ENCODE measurements at regions not wholly inside any gene's neighbourhood (a gene's known extent, or its start where the extent isn't known, plus 50 kb on each side); places are given as distances from the start of the nearest gene placed in this dataset.
"Not testable (repeated sequence)": the region's sequence is repeated elsewhere in the genome, so short reads cannot be mapped to it uniquely, and the experiment has no call there.

DNA sequence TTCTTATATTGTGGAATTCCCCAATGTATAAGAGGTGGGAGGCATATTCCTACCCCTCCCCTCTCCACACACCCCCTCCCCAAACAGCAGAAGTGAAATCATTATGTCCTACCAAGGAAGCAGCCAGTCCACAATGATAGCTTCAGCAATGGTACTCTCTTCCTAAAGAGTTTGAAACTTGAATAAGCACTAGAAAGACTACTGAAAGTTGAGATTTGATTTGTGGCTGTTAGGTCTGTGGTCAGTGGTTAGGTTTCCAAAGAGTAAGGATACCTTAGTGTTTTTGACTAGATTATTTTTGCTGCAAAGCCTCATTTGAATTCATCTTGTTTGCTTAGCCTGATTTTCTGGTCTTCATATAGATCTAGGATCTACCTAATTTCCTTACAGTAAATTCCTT is 242.2 kb downstream of the DKK2 start:
- ChIA-PET CTCF (no interaction called here), POLR2A (no interaction called here)
- no peak for DNase-seq (ENCODE audit: extremely low spot score)
- TF ChIP-seq L3MBTL2 (conservative IDR thresholded peaks at IDR 0.05) (no peak), SP1 (IDR thresholded peaks at IDR 0.05) (no peak), BHLHE40 (IDR thresholded peaks at IDR 0.05; ENCODE audit: borderline replicate concordance) (no peak), ZNF384 (IDR thresholded peaks at IDR 0.05) (no peak), FOXM1 (IDR thresholded peaks at IDR 0.05; ENCODE audit: borderline replicate concordance) (no peak), ARNT (IDR thresholded peaks at IDR 0.05) (no peak), ELF4 (IDR thresholded peaks at IDR 0.05) (no peak), LEF1 (IDR thresholded peaks at IDR 0.05; ENCODE audit: borderline replicate concordance) (no peak), TARDBP (IDR thresholded peaks at IDR 0.05) (no peak), FOXK2 (IDR thresholded peaks at IDR 0.05) (no peak), FOXA1 (IDR thresholded peaks at IDR 0.05) (no peak), SUZ12 (IDR thresholded peaks at IDR 0.05) (no peak), HDGF (IDR thresholded peaks at IDR 0.05; ENCODE audit: borderline replicate concordance) (no peak), NFRKB (IDR thresholded peaks at IDR 0.05) (no peak), CTBP1 (IDR thresholded peaks at IDR 0.05; ENCODE audit: borderline replicate concordance) (no peak)
- TF ChIP-seq, protein P1, sequence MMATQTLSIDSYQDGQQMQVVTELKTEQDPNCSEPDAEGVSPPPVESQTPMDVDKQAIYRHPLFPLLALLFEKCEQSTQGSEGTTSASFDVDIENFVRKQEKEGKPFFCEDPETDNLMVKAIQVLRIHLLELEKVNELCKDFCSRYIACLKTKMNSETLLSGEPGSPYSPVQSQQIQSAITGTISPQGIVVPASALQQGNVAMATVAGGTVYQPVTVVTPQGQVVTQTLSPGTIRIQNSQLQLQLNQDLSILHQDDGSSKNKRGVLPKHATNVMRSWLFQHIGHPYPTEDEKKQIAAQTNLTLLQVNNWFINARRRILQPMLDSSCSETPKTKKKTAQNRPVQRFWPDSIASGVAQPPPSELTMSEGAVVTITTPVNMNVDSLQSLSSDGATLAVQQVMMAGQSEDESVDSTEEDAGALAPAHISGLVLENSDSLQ (IDR thresholded peaks at IDR 0.05), result no peak

DNA sequence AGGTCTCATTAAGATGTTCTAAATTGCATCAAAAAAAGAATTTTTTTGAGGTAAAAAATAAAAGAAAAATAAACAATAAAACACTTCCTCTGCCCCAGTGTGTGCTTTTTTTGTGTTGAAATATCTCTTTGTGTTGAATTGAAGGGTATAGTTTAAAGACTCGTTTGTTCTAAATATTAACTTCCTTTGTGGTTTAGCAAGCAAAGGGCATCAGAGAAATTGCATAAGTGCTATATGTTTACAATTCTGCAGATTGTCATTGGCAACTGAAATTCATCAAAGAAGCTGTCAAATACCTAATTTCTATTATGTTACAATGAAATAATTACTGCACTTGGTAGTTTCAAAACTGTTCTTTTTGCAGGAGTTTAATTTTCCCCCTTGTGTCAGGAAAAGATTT is 260.5 kb downstream of the DKK2 start:
- CTCF ChIA-PET, result no interaction called here
- TF ChIP-seq FOXM1 (IDR thresholded peaks at IDR 0.05; ENCODE audit: borderline replicate concordance), result no peak
- no peak for TF ChIP-seq NFRKB (IDR thresholded peaks at IDR 0.05)
- TF ChIP-seq L3MBTL2 (conservative IDR thresholded peaks at IDR 0.05), result no peak
- TF ChIP-seq ZNF384 (IDR thresholded peaks at IDR 0.05), result no peak
- TF ChIP-seq HDGF (IDR thresholded peaks at IDR 0.05; ENCODE audit: borderline replicate concordance), result no peak
- TF ChIP-seq ARNT (IDR thresholded peaks at IDR 0.05), result no peak
- no peak for TF ChIP-seq SUZ12 (IDR thresholded peaks at IDR 0.05)
- POLR2A ChIA-PET, result no interaction called here
- DNase-seq (ENCODE audit: extremely low spot score), result no peak

DNA sequence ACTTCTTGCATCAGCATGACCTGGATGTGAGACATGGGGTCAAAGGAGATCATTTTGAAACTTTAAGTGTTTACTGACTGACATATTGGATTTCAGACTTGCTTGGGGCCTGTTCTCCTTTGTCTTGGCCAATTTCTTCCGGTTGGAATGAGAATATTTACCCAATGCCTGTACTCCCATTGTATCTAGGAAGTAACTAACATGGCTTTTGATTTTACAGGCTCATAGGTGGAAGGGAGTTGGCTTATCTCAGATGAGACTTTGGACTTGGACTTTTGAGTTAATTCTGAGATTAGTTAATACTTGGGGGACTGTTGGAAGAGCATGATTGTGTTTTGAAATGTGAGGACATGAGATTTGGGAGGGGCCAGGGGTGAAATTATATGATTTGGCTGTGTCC is 262.1 kb downstream of the DKK2 start:
- CTCF ChIA-PET; POLR2A ChIA-PET; DNase-seq (ENCODE audit: extremely low spot score): not testable (repeated sequence)

DNA sequence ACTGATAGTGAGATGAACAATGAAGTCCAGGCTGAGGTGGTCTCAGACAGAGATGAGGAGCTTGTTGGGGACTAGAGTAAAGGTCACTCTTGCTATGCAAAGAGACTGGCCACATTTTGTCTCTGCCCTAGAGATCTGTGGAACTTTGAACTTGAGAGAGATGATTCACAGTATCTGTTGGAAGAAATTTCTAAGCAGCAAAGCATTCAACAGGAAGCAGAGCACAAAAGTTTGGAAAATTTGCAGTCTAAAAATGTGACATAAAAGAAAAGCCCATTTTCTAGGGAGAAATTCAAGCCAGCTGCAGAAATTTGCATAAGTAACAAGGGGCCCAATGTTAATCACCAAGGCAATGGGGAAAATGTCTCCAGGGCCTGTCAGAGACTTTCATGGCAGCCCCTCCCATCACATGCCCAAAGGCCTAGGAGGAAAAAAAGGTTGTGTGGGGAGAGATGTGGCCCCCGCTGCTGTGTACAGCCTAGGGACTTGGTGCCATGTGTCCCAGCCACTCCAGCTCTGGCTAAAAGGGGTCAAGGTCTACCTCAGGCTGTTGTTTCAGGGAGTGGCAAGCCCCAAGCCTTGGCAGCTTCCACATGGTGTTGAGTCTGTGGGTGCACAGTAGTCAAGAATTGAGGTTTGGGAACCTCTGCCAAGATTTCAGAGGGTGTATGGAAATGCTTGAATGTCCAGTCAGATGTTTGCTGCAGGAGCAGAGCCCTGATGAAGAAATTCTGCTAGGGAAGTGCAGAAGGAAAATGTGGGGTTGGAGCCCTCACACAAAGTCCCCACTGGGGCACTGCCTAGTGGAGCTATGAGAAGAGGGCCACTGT is 262.8 kb downstream of the DKK2 start:
- no peak for DNase-seq (ENCODE audit: extremely low spot score)
- TF ChIP-seq SUZ12 (IDR thresholded peaks at IDR 0.05) (no peak), FOXM1 (IDR thresholded peaks at IDR 0.05; ENCODE audit: borderline replicate concordance) (no peak), FOXK2 (IDR thresholded peaks at IDR 0.05) (no peak), CTBP1 (IDR thresholded peaks at IDR 0.05; ENCODE audit: borderline replicate concordance) (no peak), ARNT (IDR thresholded peaks at IDR 0.05) (no peak), FOXA1 (IDR thresholded peaks at IDR 0.05) (no peak), SP1 (IDR thresholded peaks at IDR 0.05) (no peak), BHLHE40 (IDR thresholded peaks at IDR 0.05; ENCODE audit: borderline replicate concordance) (no peak), L3MBTL2 (conservative IDR thresholded peaks at IDR 0.05) (no peak), NFRKB (IDR thresholded peaks at IDR 0.05) (no peak), ELF4 (IDR thresholded peaks at IDR 0.05) (no peak), TARDBP (IDR thresholded peaks at IDR 0.05) (no peak), ZNF384 (IDR thresholded peaks at IDR 0.05) (no peak), HDGF (IDR thresholded peaks at IDR 0.05; ENCODE audit: borderline replicate concordance) (no peak), LEF1 (IDR thresholded peaks at IDR 0.05; ENCODE audit: borderline replicate concordance) (no peak)
- TF ChIP-seq, protein P1 (IDR thresholded peaks at IDR 0.05), result no peak

DNA sequence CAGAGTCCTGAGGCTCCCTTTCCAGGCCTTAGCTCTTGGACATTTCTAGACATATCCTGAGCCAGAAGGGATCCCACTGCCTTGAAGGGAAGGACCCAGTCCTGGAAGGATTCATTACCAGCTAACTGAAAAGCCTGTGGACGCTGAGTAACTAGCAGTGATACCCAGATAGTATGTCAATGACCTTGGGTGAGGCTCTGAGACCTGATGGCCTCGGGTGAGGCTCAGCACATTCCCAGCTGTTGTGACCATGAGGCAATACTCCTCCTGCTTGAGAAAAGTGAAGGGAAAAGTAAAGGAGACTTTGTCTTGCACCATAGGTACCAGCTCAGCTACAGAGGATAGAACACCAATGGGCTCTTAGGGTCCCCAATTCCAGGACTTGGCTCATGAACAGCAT is 268.1 kb downstream of the DKK2 start:
- TF ChIP-seq BHLHE40 (IDR thresholded peaks at IDR 0.05; ENCODE audit: borderline replicate concordance), result no peak
- TF ChIP-seq FOXM1 (IDR thresholded peaks at IDR 0.05; ENCODE audit: borderline replicate concordance), result no peak
- no peak for TF ChIP-seq ARNT (IDR thresholded peaks at IDR 0.05)
- no peak for TF ChIP-seq TARDBP (IDR thresholded peaks at IDR 0.05)
- no peak for TF ChIP-seq L3MBTL2 (conservative IDR thresholded peaks at IDR 0.05)
- no peak for TF ChIP-seq FOXK2 (IDR thresholded peaks at IDR 0.05)
- TF ChIP-seq FOXA1 (IDR thresholded peaks at IDR 0.05), result no peak
- no peak for TF ChIP-seq HDGF (IDR thresholded peaks at IDR 0.05; ENCODE audit: borderline replicate concordance)
- TF ChIP-seq, protein P1 (IDR thresholded peaks at IDR 0.05), result no peak
- no peak for TF ChIP-seq ZNF384 (IDR thresholded peaks at IDR 0.05)
- TF ChIP-seq NFRKB (IDR thresholded peaks at IDR 0.05), result no peak
- no peak for TF ChIP-seq SP1 (IDR thresholded peaks at IDR 0.05)
- no peak for TF ChIP-seq ELF4 (IDR thresholded peaks at IDR 0.05)
- TF ChIP-seq CTBP1 (IDR thresholded peaks at IDR 0.05; ENCODE audit: borderline replicate concordance), result no peak
- no peak for TF ChIP-seq LEF1 (IDR thresholded peaks at IDR 0.05; ENCODE audit: borderline replicate concordance)
- no peak for TF ChIP-seq SUZ12 (IDR thresholded peaks at IDR 0.05)
- no peak for DNase-seq (ENCODE audit: extremely low spot score)
- ChIA-PET CTCF (no interaction called here), POLR2A (no interaction called here)

More for the DNA sequence above, 262.8 kb downstream of the DKK2 start:
- ChIA-PET POLR2A (no interaction called here), CTCF (no interaction called here)

DNA sequence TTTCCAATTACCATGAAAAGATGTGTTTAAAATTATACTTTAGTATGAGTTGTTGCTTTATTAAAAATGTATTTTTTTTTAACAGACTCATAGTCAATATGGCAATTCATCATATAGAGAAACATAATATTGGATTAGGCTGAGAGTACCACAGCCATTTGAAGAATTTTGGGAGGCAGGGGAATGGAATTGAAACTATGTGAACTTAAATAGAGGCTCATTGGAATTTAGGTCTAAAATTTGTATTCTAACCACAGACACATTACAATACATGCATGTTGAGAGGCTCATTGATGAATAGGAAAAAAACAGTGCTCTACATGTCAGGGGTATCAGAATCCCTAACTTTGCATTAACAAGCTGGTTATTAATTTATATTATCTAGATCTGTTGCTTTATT is 269.6 kb downstream of the DKK2 start:
- ChIA-PET POLR2A (no interaction called here), CTCF (no interaction called here)
- TF ChIP-seq FOXM1 (IDR thresholded peaks at IDR 0.05; ENCODE audit: borderline replicate concordance) (no peak), CTBP1 (IDR thresholded peaks at IDR 0.05; ENCODE audit: borderline replicate concordance) (no peak), LEF1 (IDR thresholded peaks at IDR 0.05; ENCODE audit: borderline replicate concordance) (no peak), HDGF (IDR thresholded peaks at IDR 0.05; ENCODE audit: borderline replicate concordance) (no peak), ELF4 (IDR thresholded peaks at IDR 0.05) (no peak), TARDBP (IDR thresholded peaks at IDR 0.05) (no peak), ARNT (IDR thresholded peaks at IDR 0.05) (no peak), FOXK2 (IDR thresholded peaks at IDR 0.05) (no peak), BHLHE40 (IDR thresholded peaks at IDR 0.05; ENCODE audit: borderline replicate concordance) (no peak), SP1 (IDR thresholded peaks at IDR 0.05) (no peak), SUZ12 (IDR thresholded peaks at IDR 0.05) (no peak), NFRKB (IDR thresholded peaks at IDR 0.05) (no peak), FOXA1 (IDR thresholded peaks at IDR 0.05) (no peak), L3MBTL2 (conservative IDR thresholded peaks at IDR 0.05) (no peak)
- TF ChIP-seq, protein P1 (IDR thresholded peaks at IDR 0.05), result no peak
- no peak for DNase-seq (ENCODE audit: extremely low spot score)
